Ishikawa (cell line): ENCODE measurements at regions not wholly inside any gene's neighbourhood (a gene's known extent, or its start where the extent isn't known, plus 50 kb on each side); places are given as distances from the start of the nearest gene placed in this dataset.

Experiments used
- CEBPB ChIP-seq: IDR thresholded peaks from 2 replicates; pipeline ENCODE4 v1.6.1; 2012
- CREB1 ChIP-seq: IDR thresholded peaks from 2 replicates; pipeline ENCODE4 v1.6.1; 2012; ENCODE audit warnings: low read depth
- EGR1 ChIP-seq: IDR thresholded peaks from 2 replicates; pipeline ENCODE4 v1.6.1; 2012
- EP300 ChIP-seq: IDR thresholded peaks from 2 replicates; pipeline ENCODE4 v1.6.1; 2012; ENCODE audit warnings: borderline replicate concordance
- FOXM1 ChIP-seq: IDR thresholded peaks from 2 replicates; pipeline ENCODE4 v1.6.1; 2012; ENCODE audit warnings: low read depth, borderline replicate concordance
- MAX ChIP-seq: IDR thresholded peaks from 2 replicates; pipeline ENCODE4 v1.6.1; 2012
- NFIC ChIP-seq: IDR thresholded peaks from 2 replicates; pipeline ENCODE4 v1.6.1; 2012
- RAD21 ChIP-seq: IDR thresholded peaks from 2 replicates; pipeline ENCODE4 v1.6.1; 2012; ENCODE audit warnings: low read depth
- TAF1 ChIP-seq: IDR thresholded peaks from 2 replicates; pipeline ENCODE4 v1.6.1; 2012; ENCODE audit warnings: low read depth, mild to moderate bottlenecking
- TCF12 ChIP-seq: IDR thresholded peaks from 2 replicates; pipeline ENCODE4 v1.6.1; 2012; ENCODE audit warnings: low read depth
- TEAD4 ChIP-seq: IDR thresholded peaks from 2 replicates; pipeline ENCODE4 v1.6.1; 2012
- YY1 ChIP-seq: IDR thresholded peaks from 2 replicates; pipeline ENCODE4 v1.6.1; 2012; ENCODE audit warnings: low read depth
- ZBTB7A ChIP-seq: IDR thresholded peaks from 2 replicates; pipeline ENCODE4 v1.6.1; 2012; ENCODE audit warnings: low read depth
- TF ChIP-seq, protein P1 (sequence below): IDR thresholded peaks from 2 replicates; pipeline ENCODE4 v1.6.1; 2012
- TF ChIP-seq, protein P2 (sequence below): IDR thresholded peaks from 2 replicates; pipeline ENCODE4 v1.6.1; 2012; ENCODE audit warnings: low read depth, mild to moderate bottlenecking

GRCh38 chr19:30183807-30184490 lies 188.2 kb upstream of the ZNF536 start:
- TF ChIP-seq, protein P1, sequence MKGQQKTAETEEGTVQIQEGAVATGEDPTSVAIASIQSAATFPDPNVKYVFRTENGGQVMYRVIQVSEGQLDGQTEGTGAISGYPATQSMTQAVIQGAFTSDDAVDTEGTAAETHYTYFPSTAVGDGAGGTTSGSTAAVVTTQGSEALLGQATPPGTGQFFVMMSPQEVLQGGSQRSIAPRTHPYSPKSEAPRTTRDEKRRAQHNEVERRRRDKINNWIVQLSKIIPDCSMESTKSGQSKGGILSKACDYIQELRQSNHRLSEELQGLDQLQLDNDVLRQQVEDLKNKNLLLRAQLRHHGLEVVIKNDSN, result no peak
- TF ChIP-seq EGR1, result no peak
- TF ChIP-seq CEBPB, result no peak
- TF ChIP-seq RAD21, result no peak
- no peak for TF ChIP-seq MAX
- no peak for TF ChIP-seq TCF12
- TF ChIP-seq EP300, result no peak
- TF ChIP-seq TEAD4, result no peak
- TF ChIP-seq YY1, result no peak
- no peak for TF ChIP-seq TAF1
- TF ChIP-seq CREB1, result no peak
- TF ChIP-seq, protein P2, sequence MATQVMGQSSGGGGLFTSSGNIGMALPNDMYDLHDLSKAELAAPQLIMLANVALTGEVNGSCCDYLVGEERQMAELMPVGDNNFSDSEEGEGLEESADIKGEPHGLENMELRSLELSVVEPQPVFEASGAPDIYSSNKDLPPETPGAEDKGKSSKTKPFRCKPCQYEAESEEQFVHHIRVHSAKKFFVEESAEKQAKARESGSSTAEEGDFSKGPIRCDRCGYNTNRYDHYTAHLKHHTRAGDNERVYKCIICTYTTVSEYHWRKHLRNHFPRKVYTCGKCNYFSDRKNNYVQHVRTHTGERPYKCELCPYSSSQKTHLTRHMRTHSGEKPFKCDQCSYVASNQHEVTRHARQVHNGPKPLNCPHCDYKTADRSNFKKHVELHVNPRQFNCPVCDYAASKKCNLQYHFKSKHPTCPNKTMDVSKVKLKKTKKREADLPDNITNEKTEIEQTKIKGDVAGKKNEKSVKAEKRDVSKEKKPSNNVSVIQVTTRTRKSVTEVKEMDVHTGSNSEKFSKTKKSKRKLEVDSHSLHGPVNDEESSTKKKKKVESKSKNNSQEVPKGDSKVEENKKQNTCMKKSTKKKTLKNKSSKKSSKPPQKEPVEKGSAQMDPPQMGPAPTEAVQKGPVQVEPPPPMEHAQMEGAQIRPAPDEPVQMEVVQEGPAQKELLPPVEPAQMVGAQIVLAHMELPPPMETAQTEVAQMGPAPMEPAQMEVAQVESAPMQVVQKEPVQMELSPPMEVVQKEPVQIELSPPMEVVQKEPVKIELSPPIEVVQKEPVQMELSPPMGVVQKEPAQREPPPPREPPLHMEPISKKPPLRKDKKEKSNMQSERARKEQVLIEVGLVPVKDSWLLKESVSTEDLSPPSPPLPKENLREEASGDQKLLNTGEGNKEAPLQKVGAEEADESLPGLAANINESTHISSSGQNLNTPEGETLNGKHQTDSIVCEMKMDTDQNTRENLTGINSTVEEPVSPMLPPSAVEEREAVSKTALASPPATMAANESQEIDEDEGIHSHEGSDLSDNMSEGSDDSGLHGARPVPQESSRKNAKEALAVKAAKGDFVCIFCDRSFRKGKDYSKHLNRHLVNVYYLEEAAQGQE, result no peak
- TF ChIP-seq NFIC, result no peak
- no peak for TF ChIP-seq ZBTB7A
- no peak for TF ChIP-seq FOXM1

DNA sequence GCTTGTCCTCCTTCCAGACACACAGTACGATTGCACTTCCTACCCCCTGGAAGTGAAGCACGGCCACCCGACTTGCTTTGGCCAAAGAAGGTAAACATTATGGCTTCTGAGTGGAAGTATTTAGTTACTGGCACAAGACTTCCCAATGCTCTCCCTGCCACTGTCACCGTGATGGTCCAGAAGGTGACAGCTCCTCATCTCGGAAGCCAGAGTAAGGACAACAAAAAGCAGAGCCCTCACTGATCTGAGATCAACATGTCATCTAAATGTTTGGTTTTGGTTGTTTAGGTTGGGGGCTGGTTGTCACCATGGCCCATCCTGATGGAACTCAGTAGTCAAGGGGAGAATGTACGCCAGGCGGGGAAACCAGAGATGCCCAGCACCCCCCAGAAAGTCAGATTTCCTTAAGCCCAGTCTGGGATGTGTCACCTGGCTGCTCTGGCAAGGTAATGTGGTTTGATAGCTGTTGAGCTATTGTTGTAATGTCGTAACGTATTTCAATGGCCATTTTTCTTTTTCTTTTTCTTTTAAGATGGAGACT lies 170.1 kb upstream of the ZNF536 start:
- TF ChIP-seq FOXM1 (no peak), CEBPB (no peak), TCF12 (no peak), CREB1 (no peak), TEAD4 (no peak)
- TF ChIP-seq, protein P1, result no peak

DNA sequence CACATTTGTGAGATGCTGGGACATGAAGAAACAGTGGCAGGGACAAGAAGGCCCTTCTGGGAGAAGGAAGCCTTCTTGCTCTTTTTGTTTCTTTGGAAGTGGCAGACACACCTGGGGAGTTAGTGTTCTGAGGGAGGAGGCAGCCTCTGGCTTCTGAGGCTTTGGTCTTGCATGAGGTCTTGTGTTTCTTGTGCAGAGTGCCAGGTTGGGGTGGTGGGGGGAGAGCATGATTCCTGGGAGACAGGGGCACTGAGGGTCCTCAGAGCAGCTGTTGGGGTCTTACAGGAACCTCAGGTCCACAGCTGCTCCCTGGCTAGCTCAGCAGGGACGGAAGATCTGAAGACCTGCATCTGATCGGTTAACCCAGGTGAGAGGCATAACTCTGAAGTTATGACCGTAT lies 167.5 kb upstream of the ZNF536 start:
- no peak for TF ChIP-seq EP300
- TF ChIP-seq CREB1, result no peak
- TF ChIP-seq TCF12, result no peak
- no peak for TF ChIP-seq MAX

DNA sequence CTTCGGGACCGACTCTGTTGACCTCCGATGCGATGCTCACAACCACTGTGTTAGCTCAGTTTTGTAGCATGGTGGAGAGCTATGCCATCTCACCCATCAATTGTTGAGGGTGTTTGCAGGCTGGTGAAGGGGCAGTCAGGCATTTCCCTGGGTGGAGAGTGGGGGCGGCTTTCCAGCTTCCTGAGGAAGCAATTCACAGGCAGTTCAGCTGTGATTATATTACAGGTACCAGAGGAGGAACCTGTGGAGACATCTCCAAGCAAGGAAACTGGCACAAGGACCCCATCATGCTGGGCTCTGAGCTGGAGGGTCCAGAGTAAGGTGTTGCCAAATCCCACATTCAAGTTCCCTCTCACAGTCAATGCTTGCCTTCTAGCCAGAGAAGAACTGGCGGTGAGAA lies 166.0 kb upstream of the ZNF536 start:
- TF ChIP-seq YY1, result no peak
- TF ChIP-seq, protein P1, result no peak
- TF ChIP-seq FOXM1, result no peak
- no peak for TF ChIP-seq EGR1
- TF ChIP-seq TEAD4, result no peak
- no peak for TF ChIP-seq MAX
- no peak for TF ChIP-seq TAF1
- no peak for TF ChIP-seq CREB1
- no peak for TF ChIP-seq CEBPB

- TF ChIP-seq NFIC (no peak), TEAD4 (no peak), CREB1 (no peak), FOXM1 (no peak), EP300 (no peak), YY1 (no peak), TAF1 (no peak), RAD21 (no peak), ZBTB7A (no peak), TCF12 (no peak), CEBPB (no peak), EGR1 (no peak), MAX (no peak)
- TF ChIP-seq, protein P1, result no peak
- TF ChIP-seq, protein P2, result no peak
These were observed 164.8 kb upstream of the ZNF536 start for GRCh38 chr19:30207357-30207756.
